ENCODE measurements at regions not wholly inside any gene's neighbourhood (a gene's known extent, or its start where the extent isn't known, plus 50 kb on each side); places are given as distances from the start of the nearest gene placed in this dataset.

DNA sequence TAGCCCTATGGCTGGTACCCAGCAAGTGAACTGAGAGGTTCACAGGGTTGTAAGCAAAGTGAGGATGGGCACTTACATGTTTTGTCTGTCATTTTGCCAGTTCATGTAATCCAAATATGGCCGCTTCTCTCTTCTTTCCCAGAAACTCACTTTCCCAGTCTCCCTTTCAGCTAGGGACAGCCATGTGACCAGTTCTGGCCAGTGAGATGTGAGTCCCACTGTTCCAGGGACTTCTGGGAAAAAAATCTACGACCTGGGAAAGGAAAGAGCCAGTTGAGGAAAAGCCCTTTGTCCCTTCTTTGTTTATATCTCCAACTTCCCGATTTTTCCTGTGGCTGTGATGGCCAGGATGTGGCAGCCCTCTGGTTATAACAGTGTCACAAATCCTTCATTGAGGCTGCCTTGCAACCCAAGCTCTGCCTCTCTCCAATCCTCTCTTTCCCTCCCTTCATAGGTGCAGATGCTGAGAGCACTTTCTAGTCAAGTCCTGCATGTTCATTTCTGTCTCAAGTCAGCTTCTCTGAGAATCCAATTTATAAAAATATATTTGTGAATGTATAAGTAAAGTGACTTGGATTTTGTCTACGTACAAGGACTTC, 148.6 kb upstream of the ZFP64 start:
- no peak for ATAC-seq
- H3K27me3 ChIP-seq (ENCODE audit: control insufficient read depth, insufficient read depth) = no peaks in the 10 kb centered on the region
- intact Hi-C loops (cut with DNase I) = no loop called here

DNA sequence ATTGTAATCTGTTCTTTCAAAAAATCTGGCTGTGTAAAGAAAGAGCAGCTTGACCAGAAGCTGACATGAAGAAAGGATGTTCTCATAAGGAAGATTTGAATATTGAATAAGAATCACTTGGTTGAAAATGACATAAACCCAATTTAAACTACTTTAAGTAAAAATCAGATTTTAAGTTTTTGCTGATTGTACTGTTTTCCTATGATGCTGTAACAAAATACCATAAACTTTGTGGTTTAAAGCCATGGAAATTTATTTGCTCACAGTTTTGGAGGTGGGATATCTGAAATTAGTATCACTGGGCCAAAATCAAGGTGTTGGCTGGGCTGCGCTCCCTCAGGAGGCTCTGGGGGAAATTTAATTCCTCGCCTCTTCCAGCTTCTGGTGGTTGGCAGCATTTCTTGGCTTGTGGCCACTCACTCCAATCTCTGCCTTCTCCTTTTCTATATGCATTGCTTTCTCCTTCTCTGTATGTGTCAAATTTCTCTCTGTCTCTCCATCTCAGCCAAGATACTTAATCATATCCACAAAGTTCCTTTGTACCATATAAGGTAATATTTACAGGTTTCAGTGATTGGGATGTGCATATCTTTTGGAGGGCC, 141.2 kb upstream of the ZFP64 start:
- no peaks in the 10 kb centered on the region for H3K4me1 ChIP-seq (ENCODE audit: control insufficient read depth, insufficient read depth, low read length)
- ATAC-seq = no peak
- 87% methylated on average over 2 of the region's 2 CpGs for WGBS
- no peak for DNase-seq
- H3K4me3 ChIP-seq (ENCODE audit: low read length) = no peak overlapping the region
- H3K27me3 ChIP-seq (ENCODE audit: control insufficient read depth, insufficient read depth) = no peaks in the 10 kb centered on the region
- intact Hi-C loops (cut with DNase I) = no loop called here
- H3K27ac ChIP-seq (ENCODE audit: low read length) = no peak overlapping the region
- no peaks in the 10 kb centered on the region for H3K9me3 ChIP-seq (ENCODE audit: control insufficient read depth, low read length)

More for the DNA sequence above, 148.6 kb upstream of the ZFP64 start:
- H3K4me1 ChIP-seq (ENCODE audit: control insufficient read depth, insufficient read depth, low read length) = no peaks in the 10 kb centered on the region
- 71% methylated on average over 4 of the region's 4 CpGs for WGBS
- H3K9me3 ChIP-seq (ENCODE audit: control insufficient read depth, low read length) = no peaks in the 10 kb centered on the region
- no peak for DNase-seq
- no peak overlapping the region for H3K27ac ChIP-seq (ENCODE audit: low read length)
- H3K4me3 ChIP-seq (ENCODE audit: low read length) = no peak overlapping the region

DNA sequence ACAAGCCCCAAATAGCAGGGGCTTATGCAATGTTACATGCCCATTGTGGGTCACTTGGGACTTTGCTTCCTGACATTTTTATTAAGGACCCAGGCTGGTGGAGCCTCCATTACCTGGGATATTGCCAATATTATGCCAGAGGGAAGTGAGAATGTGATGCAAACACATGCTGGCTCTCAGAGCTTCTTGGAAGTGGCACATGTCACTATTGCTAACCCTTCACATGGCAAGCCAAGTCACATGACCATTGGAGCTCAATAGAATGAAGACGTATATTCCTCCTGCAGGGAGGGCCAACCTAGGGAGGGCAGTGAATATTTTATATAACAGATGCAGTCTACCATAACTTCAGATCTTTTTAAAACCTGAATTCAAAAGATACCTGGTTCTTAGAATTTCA, 140.7 kb upstream of the ZFP64 start:
- no peak for DNase-seq
- H3K4me1 ChIP-seq (ENCODE audit: control insufficient read depth, insufficient read depth, low read length) = no peaks in the 10 kb centered on the region
- H3K27ac ChIP-seq (ENCODE audit: low read length) = no peak overlapping the region
- no peak overlapping the region for H3K4me3 ChIP-seq (ENCODE audit: low read length)
- H3K9me3 ChIP-seq (ENCODE audit: control insufficient read depth, low read length) = no peaks in the 10 kb centered on the region
- ATAC-seq = no peak
- 84% methylated on average over 1 of the region's 1 CpG for WGBS
- no peaks in the 10 kb centered on the region for H3K27me3 ChIP-seq (ENCODE audit: control insufficient read depth, insufficient read depth)
- intact Hi-C loops (cut with DNase I) = no loop called here

DNA sequence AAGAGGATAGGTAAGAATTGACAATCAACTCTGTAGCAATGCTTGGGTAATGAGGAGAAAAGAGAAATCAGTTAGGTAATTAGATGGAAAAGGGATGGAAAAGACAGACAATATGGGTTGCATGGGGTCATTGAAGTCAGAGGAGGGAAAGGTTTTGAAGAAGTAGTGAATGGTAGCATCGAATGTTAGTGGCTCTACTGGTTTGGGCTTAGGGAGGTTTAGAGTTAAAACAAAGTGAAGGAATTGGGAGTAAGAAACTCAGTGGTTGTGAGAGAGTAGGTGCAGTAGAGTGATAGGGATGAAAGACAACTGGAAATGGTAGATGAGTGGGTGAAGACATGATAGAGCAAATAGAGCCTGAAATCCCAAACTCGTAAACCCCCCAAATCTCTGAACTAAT, 140.1 kb upstream of the ZFP64 start:
- DNase-seq (no peak), ATAC-seq (no peak)
- H3K4me1 ChIP-seq (ENCODE audit: control insufficient read depth, insufficient read depth, low read length) = no peaks in the 10 kb centered on the region
- H3K4me3 ChIP-seq (ENCODE audit: low read length) = no peak overlapping the region
- WGBS = 90% methylated on average over 2 of the region's 2 CpGs
- H3K27ac ChIP-seq (ENCODE audit: low read length) = no peak overlapping the region
- H3K27me3 ChIP-seq (ENCODE audit: control insufficient read depth, insufficient read depth) = no peaks in the 10 kb centered on the region
- no peaks in the 10 kb centered on the region for H3K9me3 ChIP-seq (ENCODE audit: control insufficient read depth, low read length)
- intact Hi-C loops (cut with DNase I) = no loop called here

DNA sequence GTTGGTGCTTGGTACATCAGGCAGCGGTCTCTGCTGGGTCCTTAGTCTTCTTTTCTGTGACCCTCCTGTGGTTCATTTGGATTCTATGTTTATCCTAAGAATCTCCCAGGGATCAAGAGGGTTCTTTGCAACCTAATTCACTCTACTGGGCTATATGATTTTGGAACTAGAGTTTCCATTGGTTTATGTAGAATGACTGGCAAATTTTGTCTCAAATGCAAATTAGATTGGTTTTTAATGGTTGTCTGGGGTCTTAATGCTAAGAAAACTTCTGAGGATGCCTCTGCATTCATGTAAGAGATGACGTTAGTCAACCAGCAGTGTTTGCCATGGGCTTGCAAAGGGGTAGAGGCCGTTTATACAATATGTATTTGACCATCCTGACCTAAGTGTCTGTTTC, 129.8 kb upstream of the ZFP64 start:
- no peak overlapping the region for H3K4me3 ChIP-seq (ENCODE audit: low read length)
- H3K9me3 ChIP-seq (ENCODE audit: control insufficient read depth, low read length) = peaks cover 4% of the 10 kb centered on the region
- ATAC-seq (no peak), DNase-seq (no peak)
- H3K27me3 ChIP-seq (ENCODE audit: control insufficient read depth, insufficient read depth) = no peaks in the 10 kb centered on the region
- H3K27ac ChIP-seq (ENCODE audit: low read length) = no peak overlapping the region
- intact Hi-C loops (cut with DNase I) = no loop called here
- H3K4me1 ChIP-seq (ENCODE audit: control insufficient read depth, insufficient read depth, low read length) = no peaks in the 10 kb centered on the region
- 82% methylated on average over 3 of the region's 3 CpGs for WGBS

DNA sequence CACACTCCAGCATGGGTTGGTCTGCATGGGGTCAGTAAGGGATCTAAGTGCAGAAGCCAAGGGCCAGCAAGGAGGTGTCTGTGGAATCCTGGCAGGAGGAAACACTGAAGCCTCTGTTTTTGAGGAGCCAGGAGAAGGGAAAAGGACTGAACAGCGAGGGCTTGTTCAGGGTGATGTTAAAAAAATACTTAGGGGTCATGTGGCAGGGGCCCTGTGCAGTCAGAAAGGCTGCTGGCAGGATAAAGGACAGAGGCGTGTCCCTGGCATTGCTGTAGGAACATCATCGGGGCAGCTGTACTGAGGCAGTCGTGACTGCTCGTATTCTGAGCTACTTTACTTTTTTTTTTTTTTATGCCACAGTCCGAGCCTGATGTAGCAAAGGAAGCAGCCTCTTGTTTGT, 127.1 kb upstream of the ZFP64 start:
- H3K9me3 ChIP-seq (ENCODE audit: control insufficient read depth, low read length) = peaks cover 4% of the 10 kb centered on the region
- no peak overlapping the region for H3K27ac ChIP-seq (ENCODE audit: low read length)
- intact Hi-C loops (cut with DNase I) = loop anchor here in 1 of 4 donors (5.0 to 10.0 kb wide), 3 partner anchors 56 to 1246 kb away; no protein-coding TSS in a partner anchor
- H3K4me1 ChIP-seq (ENCODE audit: control insufficient read depth, insufficient read depth, low read length) = no peaks in the 10 kb centered on the region
- H3K27me3 ChIP-seq (ENCODE audit: control insufficient read depth, insufficient read depth) = no peaks in the 10 kb centered on the region
- 47% methylated on average over 6 of the region's 6 CpGs for WGBS
- no peak for DNase-seq
- H3K4me3 ChIP-seq (ENCODE audit: low read length) = no peak overlapping the region
- no peak for ATAC-seq

DNA sequence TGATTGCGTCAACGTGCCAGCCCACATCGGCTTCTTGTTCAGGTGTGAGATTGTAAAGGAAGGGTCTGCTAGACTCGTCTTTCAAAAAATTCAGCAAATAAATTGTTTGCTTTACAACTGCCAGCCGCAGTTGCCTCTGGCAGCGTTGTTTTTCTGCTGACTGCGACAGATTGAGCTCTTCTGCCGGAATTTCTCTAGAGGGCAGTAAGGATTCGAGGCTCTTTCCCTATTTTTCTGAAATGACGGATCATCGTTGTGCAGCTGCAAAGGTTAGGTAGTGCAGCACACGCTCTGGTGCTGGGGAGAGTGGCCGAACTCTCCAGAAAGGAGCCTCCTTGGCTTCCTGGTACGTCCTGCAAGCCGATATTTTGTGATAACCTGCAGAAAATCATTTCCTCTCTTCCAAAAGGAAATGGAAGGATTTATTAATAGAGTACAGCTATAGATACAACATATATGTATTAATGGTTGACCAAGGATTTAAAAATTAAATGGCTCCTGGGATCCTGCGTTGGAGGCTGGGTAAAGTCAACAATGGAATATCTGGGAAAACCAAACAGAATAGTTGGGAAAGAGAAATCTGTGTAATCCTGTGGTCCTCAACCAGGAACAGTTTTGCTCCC, 121.9 kb upstream of the ZFP64 start:
- WGBS = 22% methylated on average over 16 of the region's 16 CpGs
- ATAC-seq = peak; percentile 44 to 68
- intact Hi-C loops (cut with DNase I) = loop anchor here in 1 of 4 donors (10.0 kb wide), 2 partner anchors 61 to 1251 kb away; no protein-coding TSS in a partner anchor
- peak in 1 of 3 donors; percentile 21 for DNase-seq
- Histone ChIP-seq H3K4me3 (ENCODE audit: low read length) (no peak overlapping the region), H3K4me1 (ENCODE audit: control insufficient read depth, insufficient read depth, low read length) (no peaks in the 10 kb centered on the region), H3K27ac (ENCODE audit: low read length) (no peak overlapping the region), H3K27me3 (ENCODE audit: control insufficient read depth, insufficient read depth) (no peaks in the 10 kb centered on the region), H3K9me3 (ENCODE audit: control insufficient read depth, low read length) (peaks cover 4% of the 10 kb centered on the region)

DNA sequence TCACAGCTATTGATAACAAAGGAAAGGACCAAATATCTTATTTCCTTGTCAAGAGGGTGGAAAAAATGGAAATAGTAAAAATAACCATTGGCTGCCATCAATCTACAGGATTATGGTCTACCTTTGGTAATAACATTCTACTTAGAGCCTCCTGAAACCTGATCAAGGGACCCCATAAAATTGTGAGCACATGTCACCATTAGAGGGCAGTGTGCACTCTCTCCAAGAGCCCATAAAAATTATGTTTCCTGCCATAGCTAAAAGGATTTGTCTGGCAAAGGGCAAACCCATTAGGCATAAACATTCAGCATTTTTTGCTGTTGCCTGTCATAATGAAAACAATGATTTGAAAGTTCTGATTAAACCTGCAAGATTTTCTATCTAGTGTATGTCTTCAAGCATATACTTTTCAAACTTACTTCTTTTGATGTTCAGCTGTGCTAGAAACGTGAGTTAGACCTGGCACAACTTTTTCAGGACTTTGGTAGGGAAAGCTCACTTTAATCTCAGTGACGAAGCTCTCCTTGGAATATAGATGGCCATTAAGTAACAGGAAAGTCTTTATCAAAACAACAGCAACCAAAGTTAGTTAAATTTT, 120.7 kb upstream of the ZFP64 start:
- Histone ChIP-seq H3K9me3 (ENCODE audit: control insufficient read depth, low read length) (peaks cover 4% of the 10 kb centered on the region), H3K4me3 (ENCODE audit: low read length) (no peak overlapping the region), H3K27ac (ENCODE audit: low read length) (no peak overlapping the region), H3K4me1 (ENCODE audit: control insufficient read depth, insufficient read depth, low read length) (no peaks in the 10 kb centered on the region), H3K27me3 (ENCODE audit: control insufficient read depth, insufficient read depth) (no peaks in the 10 kb centered on the region)
- peak; percentile 57 to 70 for ATAC-seq
- DNase-seq = peak in 2 of 3 donors; percentile 14 to 43
- intact Hi-C loops (cut with DNase I) = loop anchor here in 1 of 4 donors (10.0 kb wide), 2 partner anchors 63 to 1253 kb away; no protein-coding TSS in a partner anchor
- WGBS = 45% methylated on average over 2 of the region's 2 CpGs

DNA sequence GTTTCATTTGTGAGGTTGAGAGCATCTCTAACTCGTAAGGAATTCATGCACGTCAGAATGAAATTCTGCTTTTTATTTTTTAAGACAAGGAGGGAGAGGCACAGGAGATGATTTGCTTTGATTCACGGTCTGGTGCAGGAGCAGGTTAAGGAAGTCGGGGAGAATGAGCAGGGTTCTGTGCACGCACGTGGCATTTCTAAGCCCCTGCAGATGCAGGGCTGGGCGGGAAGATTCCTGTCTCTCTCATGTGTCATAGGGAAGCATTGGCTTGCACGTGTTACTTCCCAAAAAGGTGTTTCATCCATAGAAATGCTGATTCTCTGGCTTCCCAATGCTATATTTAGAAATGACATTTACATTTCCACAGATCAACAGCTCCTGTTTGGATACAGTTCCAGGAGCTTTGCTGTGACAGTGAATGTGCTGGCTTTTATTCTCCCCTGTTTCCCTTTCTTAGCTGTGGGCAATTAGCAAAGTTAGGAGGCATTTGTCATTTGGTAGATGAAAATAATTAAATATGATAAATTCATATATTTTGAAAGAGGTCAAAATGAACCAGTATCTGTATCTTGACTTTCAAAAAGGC, 119.7 kb upstream of the ZFP64 start:
- ATAC-seq = no peak

DNA sequence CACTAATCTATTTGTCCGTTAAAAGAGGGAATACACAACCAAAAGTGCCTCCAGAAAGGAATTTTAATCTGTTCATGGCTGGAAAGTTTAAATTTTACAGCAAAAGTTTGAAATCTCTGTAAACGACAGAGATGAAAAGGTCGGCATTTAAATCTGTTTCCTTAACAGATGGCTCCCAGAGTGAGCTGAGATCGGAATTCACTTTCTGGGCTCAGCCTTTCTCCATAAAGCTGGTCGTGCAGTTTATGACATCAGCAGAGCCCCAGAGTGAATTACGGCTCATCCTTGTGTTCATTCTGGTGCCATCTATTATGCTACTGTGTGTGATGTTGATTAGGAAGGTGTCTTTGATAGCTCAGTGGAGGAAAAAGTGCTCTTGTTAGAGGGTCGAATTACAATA, 117.6 kb upstream of the ZFP64 start:
- 67% methylated on average over 7 of the region's 7 CpGs for WGBS
- intact Hi-C loops (cut with DNase I) = loop anchor here in 1 of 4 donors (5.0 kb wide), 1 partner anchor 1238 kb away; no protein-coding TSS in a partner anchor
- H3K4me3 ChIP-seq (ENCODE audit: low read length) = no peak overlapping the region

More for the DNA sequence above, 119.7 kb upstream of the ZFP64 start:
- Histone ChIP-seq H3K4me3 (ENCODE audit: low read length) (no peak overlapping the region), H3K9me3 (ENCODE audit: control insufficient read depth, low read length) (no peaks in the 10 kb centered on the region), H3K4me1 (ENCODE audit: control insufficient read depth, insufficient read depth, low read length) (no peaks in the 10 kb centered on the region), H3K27ac (ENCODE audit: low read length) (no peak overlapping the region), H3K27me3 (ENCODE audit: control insufficient read depth, insufficient read depth) (no peaks in the 10 kb centered on the region)
- DNase-seq = no peak
- 63% methylated on average over 8 of the region's 8 CpGs for WGBS
- intact Hi-C loops (cut with DNase I) = loop anchor here in 1 of 4 donors (10.0 kb wide), 2 partner anchors 63 to 1253 kb away; no protein-coding TSS in a partner anchor

More for the DNA sequence above, 117.6 kb upstream of the ZFP64 start:
- H3K27ac ChIP-seq (ENCODE audit: low read length) = no peak overlapping the region
- H3K4me1 ChIP-seq (ENCODE audit: control insufficient read depth, insufficient read depth, low read length) = no peaks in the 10 kb centered on the region
- H3K27me3 ChIP-seq (ENCODE audit: control insufficient read depth, insufficient read depth) = no peaks in the 10 kb centered on the region
- ATAC-seq = no peak
- no peak for DNase-seq
- H3K9me3 ChIP-seq (ENCODE audit: control insufficient read depth, low read length) = no peaks in the 10 kb centered on the region

Measured in right cardiac atrium (tissue), 5 donors.